Neural progenitor cell (in vitro differentiated cells): ENCODE measurements at regions not wholly inside any gene's neighbourhood (a gene's known extent, or its start where the extent isn't known, plus 50 kb on each side); places are given as distances from the start of the nearest gene placed in this dataset.
A peak's percentile ranks its signal among the peaks of the same experiment; 100 is the strongest.

Source experiments
- DNase-seq: peaks from one replicate; pipeline ENCODE4 v3.0.0-alpha.2; 2016; ENCODE audit warnings: low spot score
- H2AFZ ChIP-seq: fragments of 200-600 bp; sonication (generic); replicated peaks from 2 replicates; pipeline ENCODE4 v1.6.1; 2016; ENCODE audit warnings: antibody characterized with exemption
- H3F3A ChIP-seq: fragments of 200-600 bp; sonication (generic); 2 replicates; pipeline ENCODE4 v1.6.1; 2016; ENCODE audit warnings: antibody characterized with exemption, low read depth
- H3K27ac ChIP-seq: fragments of 200-600 bp; sonication (generic); 2 replicates; pipeline ENCODE4 v1.5.1; 2016; ENCODE audit warnings: mild to moderate bottlenecking
- H3K27me3 ChIP-seq: fragments of 200-600 bp; sonication (generic); 2 replicates; pipeline ENCODE4 v1.6.1; 2016; ENCODE audit warnings: mild to moderate bottlenecking, moderate library complexity
- H3K36me3 ChIP-seq: fragments of 200-600 bp; sonication (generic); 2 replicates; pipeline ENCODE4 v1.5.1; 2016
- H3K4me1 ChIP-seq: fragments of 200-600 bp; sonication (generic); 2 replicates; pipeline ENCODE4 v1.6.1; 2016; ENCODE audit warnings: mixed run types
- H3K4me2 ChIP-seq: fragments of 200-600 bp; sonication (generic); 2 replicates; pipeline ENCODE4 v1.6.1; 2016
- H3K4me3 ChIP-seq: fragments of 200-600 bp; sonication (generic); 2 replicates; pipeline ENCODE4 v1.5.1; 2016
- H3K79me2 ChIP-seq: fragments of 200-600 bp; sonication (generic); 2 replicates; pipeline ENCODE4 v1.6.1; 2016; ENCODE audit warnings: low read depth
- H3K9ac ChIP-seq: fragments of 200-600 bp; sonication (generic); 2 replicates; pipeline ENCODE4 v1.6.1; 2016
- H3K9me3 ChIP-seq: fragments of 200-600 bp; sonication (generic); 2 replicates; pipeline ENCODE4 v1.5.1; 2016; ENCODE audit warnings: low read depth
- H4K20me1 ChIP-seq: fragments of 200-600 bp; sonication (generic); 2 replicates; pipeline ENCODE4 v1.6.1; 2016; ENCODE audit warnings: low read depth
- H3K27ac Mint-ChIP-seq: 3 replicates; pipeline ENCODE4 v1.8.0; 2021; ENCODE audit warnings: mixed read lengths
- H3K27me3 Mint-ChIP-seq: 2 replicates; pipeline ENCODE4 v1.8.0; 2022; ENCODE audit warnings: low read depth, mild to moderate bottlenecking, inconsistent platforms, moderate library complexity, mixed read lengths; ENCODE audit not compliant: insufficient read depth
- H3K36me3 Mint-ChIP-seq: 3 replicates; pipeline ENCODE4 v1.8.0; 2021; ENCODE audit warnings: mixed read lengths
- H3K4me1 Mint-ChIP-seq: 3 replicates; pipeline ENCODE4 v1.8.0; 2021; ENCODE audit warnings: mixed read lengths
- H3K4me3 Mint-ChIP-seq: 3 replicates; pipeline ENCODE4 v1.8.0; 2021; ENCODE audit warnings: mild to moderate bottlenecking, moderate library complexity, mixed read lengths
- H3K9me3 Mint-ChIP-seq: 3 replicates; pipeline ENCODE4 v1.8.0; 2020; ENCODE audit warnings: mixed read lengths
- CTCF ChIP-seq: fragments of 200-600 bp; sonication (generic); IDR thresholded peaks from 2 replicates; pipeline ENCODE4 v1.5.1; 2017; ENCODE audit warnings: antibody characterized with exemption, mild to moderate bottlenecking
- EZH2 ChIP-seq: fragments of 200-600 bp; sonication (generic); IDR thresholded peaks from 2 replicates; pipeline ENCODE4 v1.6.1; 2017; ENCODE audit warnings: antibody characterized with exemption, mild to moderate bottlenecking, moderate library complexity
- EZH2phosphoT487 ChIP-seq: fragments of 200-600 bp; sonication (generic); IDR thresholded peaks from 2 replicates; pipeline ENCODE4 v1.6.1; 2017; ENCODE audit warnings: antibody characterized with exemption

- TF ChIP-seq CTCF: no peak
- no peak for TF ChIP-seq EZH2phosphoT487
- TF ChIP-seq EZH2: no peak
- Histone ChIP-seq H2AFZ (no peak overlapping the region), H3K4me2 (no peak overlapping the region), H3K4me1 (no peaks in the 10 kb centered on the region), H3K27ac (no peak overlapping the region), H3K27me3 (no peaks in the 10 kb centered on the region), H3K9me3 (no peaks in the 10 kb centered on the region), H3K4me3 (no peak overlapping the region), H3K36me3 (no peaks in the 10 kb centered on the region), H4K20me1 (no peaks in the 10 kb centered on the region), H3K79me2 (no peaks in the 10 kb centered on the region), H3F3A (no peaks in the 10 kb centered on the region), H3K9ac (no peak overlapping the region)
- no peak overlapping the region for H3K4me3 Mint-ChIP-seq
- no peaks in the 10 kb centered on the region for H3K36me3 Mint-ChIP-seq
- no peak overlapping the region for H3K27ac Mint-ChIP-seq
- peaks cover 2% of the 10 kb centered on the region for H3K27me3 Mint-ChIP-seq
- no peaks in the 10 kb centered on the region for H3K4me1 Mint-ChIP-seq
- no peaks in the 10 kb centered on the region for H3K9me3 Mint-ChIP-seq
- DNase-seq: no peak
Measured at GRCh38 chr2:155645791-155646190, 686.7 kb downstream of the NR4A2 start.

DNA sequence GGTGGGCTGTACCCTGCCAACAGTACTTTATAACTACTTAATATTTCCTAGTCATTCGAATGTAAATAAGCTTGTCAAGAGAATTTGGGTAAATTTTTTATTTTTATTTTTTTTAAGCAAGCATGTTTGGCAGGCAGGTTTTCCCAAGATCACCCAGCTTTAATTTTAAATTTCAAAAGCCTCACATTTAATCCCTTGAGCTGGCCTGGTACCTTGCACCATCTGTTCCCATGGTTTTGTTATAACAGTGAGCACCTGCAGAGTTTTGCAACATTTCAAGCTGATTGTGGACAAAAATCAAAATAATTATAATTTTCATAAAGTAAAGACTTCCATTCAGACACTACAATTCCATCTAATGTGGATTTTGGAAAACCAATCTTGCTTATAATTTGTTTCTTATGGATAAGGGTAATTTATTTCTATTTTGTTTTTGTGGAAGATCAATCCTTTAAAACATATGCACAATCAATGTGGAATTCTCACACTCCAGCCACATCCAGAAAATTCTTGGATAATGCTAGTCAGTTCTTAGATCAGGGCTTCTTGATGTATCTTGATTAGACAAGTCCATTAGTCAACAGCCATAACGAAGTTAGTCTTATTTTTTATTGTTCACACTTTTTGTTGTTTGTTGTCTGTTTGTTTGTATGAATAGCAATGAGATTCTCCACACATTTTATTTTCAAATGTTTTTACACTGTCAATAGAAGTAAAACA is 689.3 kb downstream of the NR4A2 start:
- no peaks in the 10 kb centered on the region for H3K79me2 ChIP-seq
- no peak for TF ChIP-seq EZH2phosphoT487
- no peak for TF ChIP-seq CTCF
- no peak for TF ChIP-seq EZH2
- no peak overlapping the region for H3K4me2 ChIP-seq
- no peak overlapping the region for H2AFZ ChIP-seq
- no peak overlapping the region for H3K4me3 ChIP-seq
- no peaks in the 10 kb centered on the region for H3K27me3 ChIP-seq
- no peaks in the 10 kb centered on the region for H4K20me1 ChIP-seq
- H3K4me3 Mint-ChIP-seq: no peak overlapping the region
- no peak for DNase-seq
- no peaks in the 10 kb centered on the region for H3K4me1 Mint-ChIP-seq
- H3K36me3 ChIP-seq: no peaks in the 10 kb centered on the region
- H3K9me3 Mint-ChIP-seq: no peaks in the 10 kb centered on the region
- H3K27me3 Mint-ChIP-seq: peaks cover 2% of the 10 kb centered on the region
- no peaks in the 10 kb centered on the region for H3F3A ChIP-seq
- no peaks in the 10 kb centered on the region for H3K36me3 Mint-ChIP-seq
- H3K9ac ChIP-seq: no peak overlapping the region
- no peaks in the 10 kb centered on the region for H3K4me1 ChIP-seq
- no peaks in the 10 kb centered on the region for H3K9me3 ChIP-seq
- H3K27ac Mint-ChIP-seq: no peak overlapping the region
- no peak overlapping the region for H3K27ac ChIP-seq

DNA sequence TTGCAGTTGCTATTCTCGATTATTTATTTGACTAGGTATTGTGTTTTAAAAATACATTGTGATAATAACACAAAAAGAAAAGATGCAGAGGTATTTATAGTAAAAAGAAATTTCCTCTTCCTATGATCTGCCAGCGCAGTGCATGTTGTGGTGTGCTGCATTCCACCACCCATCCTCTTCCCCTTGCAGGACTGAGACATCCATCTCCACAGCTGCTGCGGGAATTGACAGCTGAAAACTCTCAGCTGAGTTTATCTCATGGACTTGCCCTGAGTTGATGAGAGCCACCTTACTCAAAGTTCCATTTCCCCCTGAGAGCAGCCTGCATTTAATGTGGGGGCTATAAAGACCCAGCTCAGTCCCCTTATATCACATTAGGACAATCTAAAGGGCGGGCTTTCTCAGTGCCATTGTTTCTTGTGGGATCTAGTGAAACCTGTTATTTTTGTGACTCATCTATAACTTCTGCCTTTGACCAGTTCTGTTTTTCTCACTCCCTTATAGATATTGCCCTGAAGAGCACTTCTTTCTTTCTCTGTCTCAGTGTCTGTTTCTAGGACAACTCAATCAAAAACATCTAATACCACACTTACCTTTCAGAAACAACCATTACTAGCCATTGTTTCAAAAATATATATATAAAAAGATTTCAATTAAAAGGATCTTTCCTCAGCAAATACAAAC is 698.5 kb downstream of the NR4A2 start:
- Histone ChIP-seq H3K9ac (no peak overlapping the region), H4K20me1 (no peaks in the 10 kb centered on the region), H3K79me2 (no peaks in the 10 kb centered on the region), H2AFZ (peak overlapping the region; percentile 6), H3K27me3 (no peaks in the 10 kb centered on the region), H3K4me2 (no peak overlapping the region), H3K4me1 (no peaks in the 10 kb centered on the region), H3K36me3 (no peaks in the 10 kb centered on the region), H3F3A (no peaks in the 10 kb centered on the region), H3K27ac (no peak overlapping the region), H3K9me3 (no peaks in the 10 kb centered on the region), H3K4me3 (no peak overlapping the region)
- no peak for TF ChIP-seq EZH2
- TF ChIP-seq EZH2phosphoT487: no peak
- TF ChIP-seq CTCF: no peak
- no peaks in the 10 kb centered on the region for H3K9me3 Mint-ChIP-seq
- no peak overlapping the region for H3K4me3 Mint-ChIP-seq
- H3K4me1 Mint-ChIP-seq: no peaks in the 10 kb centered on the region
- H3K27ac Mint-ChIP-seq: no peak overlapping the region
- H3K27me3 Mint-ChIP-seq: no peaks in the 10 kb centered on the region
- no peak for DNase-seq
- no peaks in the 10 kb centered on the region for H3K36me3 Mint-ChIP-seq
